KMS-11 (cell line): ENCODE measurements at regions not wholly inside any gene's neighbourhood (a gene's known extent, or its start where the extent isn't known, plus 50 kb on each side); places are given as distances from the start of the nearest gene placed in this dataset.
"Not testable (repeated sequence)": the region's sequence is repeated elsewhere in the genome, so short reads cannot be mapped to it uniquely, and the experiment has no call there.

Source experiments
- H2AFZ ChIP-seq: fragments of 200-600 bp; sonication (generic); 2 replicates; pipeline ENCODE4 v1.6.1; 2016; ENCODE audit warnings: antibody characterized with exemption, mixed run types, low read depth
- H3K27ac ChIP-seq: fragments of 200-600 bp; sonication (generic); 2 replicates; pipeline ENCODE4 v1.6.1; 2016; ENCODE audit warnings: mild to moderate bottlenecking, mixed run types
- H3K27me3 ChIP-seq: fragments of 200-600 bp; sonication (generic); 2 replicates; pipeline ENCODE4 v1.6.1; 2017; ENCODE audit warnings: mild to moderate bottlenecking, low read depth, mixed run types, moderate library complexity; ENCODE audit not compliant: insufficient read depth
- H3K36me3 ChIP-seq: fragments of 200-600 bp; sonication (generic); 2 replicates; pipeline ENCODE4 v1.6.1; 2017; ENCODE audit warnings: mild to moderate bottlenecking, mixed run types; ENCODE audit not compliant: insufficient read depth
- H3K4me1 ChIP-seq: fragments of 200-600 bp; sonication (generic); 2 replicates; pipeline ENCODE4 v1.6.1; 2016; ENCODE audit warnings: mild to moderate bottlenecking, low read depth, mixed run types; ENCODE audit not compliant: poor library complexity, severe bottlenecking
- H3K4me2 ChIP-seq: fragments of 200-600 bp; sonication (generic); 2 replicates; pipeline ENCODE4 v1.7.0; 2016; ENCODE audit warnings: mild to moderate bottlenecking, mixed run types
- H3K4me3 ChIP-seq: fragments of 200-600 bp; sonication (generic); IDR thresholded peaks from 2 replicates; pipeline ENCODE4 v1.6.1; 2017; ENCODE audit warnings: low read depth, low read length, mixed read lengths; ENCODE audit not compliant: insufficient read depth
- H3K79me2 ChIP-seq: fragments of 200-600 bp; sonication (generic); 2 replicates; pipeline ENCODE4 v1.6.1; 2016; ENCODE audit warnings: low read depth, mixed run types; ENCODE audit not compliant: insufficient read depth
- H3K9ac ChIP-seq: fragments of 200-600 bp; sonication (generic); 2 replicates; pipeline ENCODE4 v1.6.1; 2016; ENCODE audit warnings: mild to moderate bottlenecking, mixed run types
- H4K20me1 ChIP-seq: fragments of 200-600 bp; sonication (generic); 2 replicates; pipeline ENCODE4 v1.6.1; 2016; ENCODE audit warnings: mild to moderate bottlenecking, mixed run types; ENCODE audit not compliant: insufficient read depth
- CTCF ChIP-seq: fragments of 200-600 bp; sonication (generic); conservative IDR thresholded peaks from 2 replicates; pipeline ENCODE4 v1.6.1; 2017; ENCODE audit warnings: low read depth, mild to moderate bottlenecking, antibody characterized with exemption, low read length, moderate library complexity, mixed read lengths

DNA sequence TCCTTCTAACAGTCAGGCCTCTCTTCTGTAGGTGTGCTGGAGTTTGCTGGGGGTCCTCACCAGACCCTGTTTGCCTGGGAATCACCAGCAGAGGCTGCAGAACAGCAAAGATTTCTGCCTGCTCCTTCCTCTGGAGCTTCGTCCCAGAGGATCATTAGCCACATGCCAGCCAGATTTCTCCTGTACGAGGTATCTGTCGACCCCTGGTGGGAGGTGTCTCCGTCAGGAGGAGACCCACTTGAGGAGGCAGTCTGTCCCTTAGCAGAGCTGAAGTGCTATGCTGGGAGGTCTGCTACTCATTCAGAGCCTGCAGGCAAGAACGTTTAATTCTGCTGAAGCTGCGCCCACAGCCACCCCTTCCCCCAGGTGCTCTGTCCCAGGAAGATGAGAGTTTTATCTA, 611.1 kb upstream of the COBL start:
- no peak overlapping the region for H3K27ac ChIP-seq
- H3K79me2 ChIP-seq: no peaks in the 10 kb centered on the region
- no peak overlapping the region for H2AFZ ChIP-seq
- no peak overlapping the region for H3K9ac ChIP-seq
- no peaks in the 10 kb centered on the region for H3K27me3 ChIP-seq
- no peak overlapping the region for H3K4me2 ChIP-seq
- H3K4me3 ChIP-seq: no peak overlapping the region
- no peak for TF ChIP-seq CTCF
- H4K20me1 ChIP-seq: no peaks in the 10 kb centered on the region
- no peaks in the 10 kb centered on the region for H3K4me1 ChIP-seq
- no peaks in the 10 kb centered on the region for H3K36me3 ChIP-seq

- no peak overlapping the region for H3K27ac ChIP-seq
- H3K27me3 ChIP-seq: no peaks in the 10 kb centered on the region
- no peak for TF ChIP-seq CTCF
These were observed 602.0 kb upstream of the COBL start for GRCh38 chr7:51918581-51918980.

GRCh38 chr7:51901489-51901840, 584.9 kb upstream of the COBL start:
- no peak overlapping the region for H3K4me2 ChIP-seq
- no peak for TF ChIP-seq CTCF
- H3K4me3 ChIP-seq: no peak overlapping the region
- H3K9ac ChIP-seq: no peak overlapping the region
- H3K27ac ChIP-seq: no peak overlapping the region
- no peak overlapping the region for H2AFZ ChIP-seq
- no peaks in the 10 kb centered on the region for H3K27me3 ChIP-seq
- no peaks in the 10 kb centered on the region for H3K4me1 ChIP-seq
- no peaks in the 10 kb centered on the region for H4K20me1 ChIP-seq
- H3K36me3 ChIP-seq: no peaks in the 10 kb centered on the region
- no peaks in the 10 kb centered on the region for H3K79me2 ChIP-seq

More at GRCh38 chr7:51918581-51918980, 602.0 kb upstream of the COBL start:
- H2AFZ ChIP-seq: no peak overlapping the region
- no peaks in the 10 kb centered on the region for H3K79me2 ChIP-seq
- H4K20me1 ChIP-seq: no peaks in the 10 kb centered on the region
- no peak overlapping the region for H3K4me2 ChIP-seq
- H3K4me3 ChIP-seq: no peak overlapping the region
- no peak overlapping the region for H3K9ac ChIP-seq
- H3K4me1 ChIP-seq: no peaks in the 10 kb centered on the region
- H3K36me3 ChIP-seq: no peaks in the 10 kb centered on the region

DNA sequence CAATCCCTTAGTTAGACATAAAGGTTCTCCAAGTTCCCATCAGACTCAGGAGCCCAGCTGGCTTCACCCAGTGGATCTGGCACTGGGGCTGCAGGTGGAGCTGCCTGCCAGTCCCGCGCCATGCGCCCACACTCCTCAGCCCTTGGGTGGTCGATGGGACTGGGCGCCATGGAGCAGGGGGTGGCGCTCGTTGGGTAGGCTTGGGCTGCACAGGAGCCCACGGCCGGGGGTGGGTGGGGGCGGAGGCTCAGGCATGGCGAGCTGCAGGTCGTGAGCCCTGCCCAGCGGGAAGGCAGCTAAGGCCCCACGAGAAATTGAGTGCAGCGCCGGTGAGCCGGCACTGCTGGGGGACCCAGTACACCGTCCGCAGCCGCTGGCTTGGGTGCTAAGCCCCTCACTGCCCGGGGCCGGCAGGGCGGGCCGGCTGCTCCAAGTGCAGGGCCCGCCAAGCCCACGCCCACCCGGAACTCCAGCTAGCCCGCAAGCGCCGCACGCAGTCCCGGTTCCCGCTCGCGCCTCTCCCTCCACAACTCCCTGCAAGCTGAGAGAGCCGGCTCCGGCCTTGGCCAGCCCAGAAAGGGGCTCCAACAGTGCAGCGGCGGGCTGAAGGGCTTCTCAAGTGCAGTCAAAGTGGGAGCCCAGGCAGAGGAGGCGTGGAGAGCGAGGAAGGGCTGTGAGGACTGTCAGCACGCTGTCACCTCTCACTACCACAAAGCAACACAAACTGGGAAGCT, 584.3 kb upstream of the COBL start:
- not testable (repeated sequence) for H2AFZ ChIP-seq, H4K20me1 ChIP-seq, H3K27me3 ChIP-seq, H3K4me1 ChIP-seq, H3K4me2 ChIP-seq, H3K4me3 ChIP-seq, H3K27ac ChIP-seq, H3K36me3 ChIP-seq, H3K79me2 ChIP-seq, H3K9ac ChIP-seq

DNA sequence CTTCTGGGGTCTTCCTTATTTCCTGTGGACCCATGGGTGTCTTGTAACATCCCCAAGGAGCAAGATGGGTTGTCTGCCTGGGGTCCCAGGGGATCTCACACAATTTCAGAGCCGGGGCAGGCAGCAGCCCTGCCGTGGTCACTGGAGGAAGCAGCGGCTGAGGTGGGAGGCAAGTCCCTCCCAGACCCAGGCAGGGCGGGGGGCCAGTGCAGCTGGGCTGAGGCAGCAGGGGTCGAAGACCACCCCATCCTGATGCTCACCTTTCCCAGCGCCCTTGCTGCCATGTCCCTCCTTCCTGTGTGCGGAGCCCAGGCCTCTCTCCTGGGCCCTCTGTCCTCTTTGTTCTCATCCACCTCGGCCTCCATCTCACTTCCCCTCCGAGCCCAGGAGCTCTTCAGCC, 583.0 kb upstream of the COBL start:
- H3K36me3 ChIP-seq: no peaks in the 10 kb centered on the region
- H3K9ac ChIP-seq: no peak overlapping the region

More for the DNA sequence above, 583.0 kb upstream of the COBL start:
- H3K79me2 ChIP-seq: no peaks in the 10 kb centered on the region
- H4K20me1 ChIP-seq: no peaks in the 10 kb centered on the region
- no peaks in the 10 kb centered on the region for H3K27me3 ChIP-seq
- no peaks in the 10 kb centered on the region for H3K4me1 ChIP-seq
- H3K4me3 ChIP-seq: no peak overlapping the region
- TF ChIP-seq CTCF: no peak
- no peak overlapping the region for H2AFZ ChIP-seq
- H3K27ac ChIP-seq: no peak overlapping the region
- H3K4me2 ChIP-seq: no peak overlapping the region
